ENCODE measurements at regions not wholly inside any gene's neighbourhood (a gene's known extent, or its start where the extent isn't known, plus 50 kb on each side); places are given as distances from the start of the nearest gene placed in this dataset.

- TF ChIP-seq FOXP2 (optimal IDR thresholded peaks at IDR 0.05; ENCODE audit: control extremely low read depth, extremely low read length, insufficient read depth) (no peak), EZH2 (IDR thresholded peaks at IDR 0.05) (no peak)
Observed at GRCh38 chr14:22155571-22155970, 433.5 kb downstream of the DAD1 start.

All from SK-N-MC (cell line).